NCI-H2171 (cell line): ENCODE measurements at regions not wholly inside any gene's neighbourhood (a gene's known extent, or its start where the extent isn't known, plus 50 kb on each side); places are given as distances from the start of the nearest gene placed in this dataset.

ENCODE experiments used
- DNase-seq: peaks from one replicate; lab custom pipeline; 2025; lab: John Stamatoyannopoulos, UW

- DNase-seq, result no peak
Measured at GRCh38 chr3:40593351-40593750, 68.6 kb downstream of the ZNF621 start.

DNA sequence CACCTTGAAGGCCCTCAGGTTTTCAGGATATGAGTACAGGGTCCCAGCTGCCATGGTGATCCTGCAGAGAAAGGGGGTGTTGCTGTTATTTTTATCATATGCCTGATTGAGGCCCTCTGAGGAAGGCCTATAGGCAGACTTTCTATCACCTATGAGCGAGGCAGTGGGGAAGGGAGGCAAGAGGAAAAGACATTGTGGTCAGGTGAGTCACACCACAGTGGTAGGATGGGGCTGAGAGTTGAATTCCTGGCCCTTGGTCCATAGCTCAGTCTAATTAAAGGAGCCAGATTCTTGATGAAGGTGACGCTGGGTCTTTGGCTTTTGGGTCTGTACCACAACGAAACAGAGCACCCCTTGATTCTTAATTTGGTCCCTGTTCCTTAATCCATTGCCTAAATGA, 72.7 kb downstream of the ZNF621 start:
- DNase-seq, result no peak

DNA sequence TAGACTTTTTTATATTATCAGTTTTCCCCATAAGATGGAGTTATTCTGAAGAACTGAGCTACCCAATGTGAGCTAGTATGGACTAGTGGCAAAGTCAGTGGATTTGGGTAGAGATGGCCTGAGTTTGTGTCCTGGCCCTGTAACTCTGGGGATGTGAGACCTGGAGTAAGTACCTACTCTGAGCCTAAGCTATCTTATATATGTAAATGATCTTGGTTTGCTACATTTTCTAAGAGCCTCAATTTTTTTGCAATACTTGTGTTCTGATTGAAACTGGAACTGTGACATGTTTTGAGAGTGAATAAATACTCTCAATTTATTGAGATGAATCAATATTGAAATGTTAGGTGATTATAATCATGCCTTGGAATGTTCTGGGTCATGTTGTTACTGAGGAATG, 73.6 kb downstream of the ZNF621 start:
- no peak for DNase-seq

GRCh38 chr3:40598962-40599361, 74.2 kb downstream of the ZNF621 start:
- DNase-seq, result no peak

DNA sequence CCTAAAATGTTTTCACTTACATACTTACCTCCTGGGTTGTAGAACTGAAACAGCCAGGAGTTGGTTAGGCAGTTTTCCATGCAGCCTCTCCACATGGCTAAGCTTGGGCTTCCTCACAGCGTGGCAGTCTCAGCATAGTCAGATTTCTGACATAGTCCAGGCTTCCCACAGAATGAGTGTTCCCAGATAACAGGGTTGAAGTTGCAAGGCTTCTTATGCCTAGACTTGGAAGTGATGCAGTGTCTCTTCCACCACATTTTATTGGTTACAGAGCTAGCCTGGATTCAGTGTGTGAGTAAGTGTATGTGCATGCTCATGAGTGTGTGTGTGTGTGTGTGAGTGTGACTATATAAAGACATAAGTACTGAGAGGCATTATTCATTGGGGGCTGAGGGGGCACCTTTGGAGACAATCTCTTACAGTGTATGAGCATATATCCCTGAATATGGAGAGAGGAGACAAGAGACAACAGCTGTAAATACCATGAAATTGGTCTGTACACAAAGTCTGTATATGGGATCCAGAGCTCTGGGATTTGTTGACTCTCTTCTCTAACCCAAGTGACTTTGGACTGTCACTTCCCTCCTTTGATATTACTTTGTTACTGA, 78.1 kb downstream of the ZNF621 start:
- DNase-seq, result no peak

DNA sequence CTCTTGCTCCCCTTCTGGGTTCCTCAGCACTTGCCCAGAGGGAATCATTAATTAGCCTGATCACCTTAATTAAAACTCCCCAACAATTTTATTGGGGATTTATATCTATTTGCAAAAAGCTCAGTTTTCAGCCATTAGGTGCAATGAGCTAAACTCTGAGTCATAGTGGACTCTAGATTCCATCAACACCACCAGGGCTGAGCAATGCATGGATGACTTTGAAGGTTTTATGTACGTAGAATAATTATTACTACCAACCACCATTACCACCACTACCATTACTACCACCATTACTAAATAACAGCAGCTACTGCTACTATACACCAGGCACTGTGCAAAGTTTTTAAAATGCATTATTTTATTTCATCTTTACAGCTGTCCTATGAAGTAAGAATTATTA, 81.2 kb downstream of the ZNF621 start:
- no peak for DNase-seq

GRCh38 chr3:40608091-40608490, 83.3 kb downstream of the ZNF621 start:
- DNase-seq, result no peak

DNA sequence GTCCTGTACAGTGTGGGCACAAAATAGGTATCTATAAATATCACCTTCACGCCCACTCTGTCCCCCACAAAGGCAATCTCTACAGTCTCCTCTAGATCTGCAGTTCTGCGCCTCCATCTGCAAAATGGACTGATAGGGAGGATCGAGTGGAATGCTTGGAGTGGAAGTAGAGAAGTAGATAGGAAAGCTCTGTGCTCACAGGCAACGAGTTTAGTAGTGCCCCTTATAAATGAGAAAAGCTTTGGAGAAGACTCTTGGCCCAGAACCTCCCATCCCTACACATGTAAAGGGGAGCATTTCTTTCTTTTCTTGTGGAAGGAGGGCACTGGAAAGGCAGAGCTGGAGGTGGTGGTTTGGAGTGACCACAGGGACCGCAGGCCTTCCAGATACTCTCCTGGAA, 88.5 kb downstream of the ZNF621 start:
- DNase-seq, result no peak

DNA sequence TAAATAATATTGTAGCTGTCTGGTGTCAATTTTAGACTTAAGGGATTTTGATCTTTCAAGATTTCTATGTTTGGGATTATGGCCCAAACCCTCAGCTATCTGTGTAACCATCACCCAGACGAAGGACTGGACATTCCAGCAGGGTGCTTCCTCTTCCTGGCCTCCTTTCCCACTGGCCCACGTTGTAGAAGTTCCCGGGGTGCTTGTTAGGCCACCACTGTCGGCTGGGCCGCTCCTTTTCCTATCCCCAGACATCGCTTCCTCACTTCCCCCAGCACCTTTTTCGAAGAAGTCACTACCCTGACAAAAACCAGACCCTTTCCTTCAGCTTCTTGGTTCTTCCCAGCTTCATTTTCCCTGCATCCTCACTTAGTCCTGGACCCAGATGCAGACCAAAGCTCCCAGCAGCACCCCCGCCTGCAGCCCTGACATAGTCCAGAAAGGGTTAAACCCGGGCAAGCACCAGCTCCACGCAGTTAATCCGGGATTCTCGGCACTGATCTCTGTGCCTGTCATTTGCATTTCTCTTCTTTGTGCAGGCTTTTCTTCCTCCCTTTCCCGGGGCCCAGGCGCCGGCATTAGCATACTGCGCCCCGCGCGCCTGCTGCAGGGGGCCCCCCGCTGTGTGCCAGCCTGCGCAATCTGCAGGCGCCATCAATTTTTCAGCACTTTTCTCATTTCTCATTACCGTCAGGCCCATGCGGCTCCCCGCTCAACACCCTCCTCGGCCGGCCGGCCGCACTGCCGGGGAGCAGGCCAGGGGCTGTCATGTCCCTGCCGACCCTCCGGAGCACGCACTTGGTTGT, 90.6 kb downstream of the ZNF621 start:
- peak; percentile 9 for DNase-seq

DNA sequence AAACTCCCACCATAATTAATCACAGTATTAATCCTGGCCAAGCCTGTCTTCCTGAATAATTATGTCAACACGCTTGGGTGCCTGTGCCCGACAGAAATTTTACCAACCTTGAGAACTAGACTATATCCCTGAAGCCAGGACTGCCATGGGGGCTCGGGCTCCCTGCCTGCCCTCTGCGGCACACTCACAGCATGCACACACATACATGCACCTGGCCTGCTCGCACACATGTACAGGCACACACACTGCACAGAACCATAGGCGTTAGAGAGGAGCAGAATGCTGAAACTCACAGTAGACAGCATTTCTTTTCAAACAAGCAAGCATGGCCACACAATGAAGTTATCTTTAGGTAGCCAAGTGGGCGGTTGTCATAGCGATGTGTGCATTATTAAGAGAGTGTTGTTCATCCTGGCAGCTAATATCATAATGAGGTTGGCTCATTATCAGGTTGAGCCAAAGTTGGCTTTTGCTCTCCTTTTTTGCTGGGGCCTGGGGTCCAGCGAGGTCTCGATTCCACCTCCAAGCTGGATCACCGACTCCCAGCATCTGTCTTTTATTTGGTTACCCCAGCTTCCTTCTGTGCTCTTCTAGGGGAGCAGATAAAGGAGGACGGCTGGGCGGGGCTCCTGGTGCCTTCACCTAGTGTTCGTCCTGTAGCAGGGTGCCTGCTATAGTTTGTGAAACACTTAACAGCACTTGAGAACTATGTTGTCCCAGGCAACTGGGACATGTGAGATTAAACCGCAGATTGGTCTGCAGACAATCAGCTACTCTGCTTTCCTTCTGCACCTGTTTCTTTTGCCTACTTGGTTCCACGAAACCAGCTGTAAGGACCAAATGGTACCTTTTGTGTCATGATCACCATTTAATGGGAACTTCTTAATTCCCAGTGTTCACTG, 91.4 kb downstream of the ZNF621 start:
- peak; percentile 17 for DNase-seq

- no peak for DNase-seq
Measured at GRCh38 chr3:40617084-40617483, 92.3 kb downstream of the ZNF621 start.

DNA sequence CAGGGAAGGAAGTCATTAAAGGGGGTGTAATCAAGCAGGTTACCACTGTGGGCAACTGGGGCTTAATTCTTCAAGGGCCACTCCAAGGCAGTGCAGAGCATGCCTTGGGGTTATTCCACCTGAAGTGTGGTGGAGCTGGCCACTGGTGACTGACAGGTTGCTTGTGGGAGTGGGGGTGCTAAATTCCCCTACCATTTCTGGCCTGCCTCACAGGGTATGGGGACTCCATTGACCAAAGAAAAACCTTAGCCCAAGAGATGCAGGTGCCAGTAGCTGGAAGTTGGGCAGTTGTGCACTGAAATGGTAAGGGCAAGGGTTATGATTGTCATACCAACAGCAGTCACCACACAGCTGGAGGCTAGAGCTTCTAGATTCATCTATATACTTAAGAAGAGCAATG, 93.4 kb downstream of the ZNF621 start:
- DNase-seq, result no peak

DNA sequence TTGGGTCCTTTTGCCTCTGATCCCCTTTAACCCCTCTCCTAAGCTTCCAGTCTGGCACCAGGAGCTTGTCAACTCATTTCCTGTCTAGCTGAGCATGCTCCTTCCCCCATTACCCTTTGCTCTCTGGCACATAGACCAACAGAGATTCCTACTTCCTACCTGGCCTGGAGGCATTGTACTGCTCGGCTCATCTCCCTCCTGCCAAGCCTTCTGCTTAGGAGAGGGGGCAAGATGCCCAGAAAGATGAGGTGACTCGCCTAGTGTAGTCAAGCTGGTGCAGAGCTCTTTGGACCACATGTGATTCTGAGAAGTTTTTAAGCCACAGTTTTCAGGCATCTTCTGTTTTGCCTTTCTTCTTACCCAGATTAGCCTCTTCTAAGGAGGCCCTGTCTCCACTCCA, 95.4 kb downstream of the ZNF621 start:
- DNase-seq, result no peak

DNA sequence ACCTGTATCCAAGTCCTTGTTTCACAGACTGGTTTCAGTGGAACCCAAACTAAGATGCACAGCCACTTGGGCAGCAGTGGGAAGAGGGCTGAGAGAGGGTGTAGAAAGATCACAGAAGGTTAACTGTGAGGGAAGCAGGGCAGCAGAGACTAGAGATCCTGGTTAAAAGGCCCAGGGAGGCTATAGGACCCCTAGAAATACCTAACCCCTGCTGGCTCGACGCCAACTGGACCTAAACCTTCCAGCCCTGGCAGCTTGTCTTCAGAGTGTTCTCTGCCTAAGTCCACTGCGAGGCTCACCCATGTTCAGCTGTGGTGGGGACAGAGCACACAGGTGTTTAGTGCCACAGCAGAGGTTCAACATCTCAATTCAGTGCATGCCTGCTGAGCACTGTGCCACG, 96.5 kb downstream of the ZNF621 start:
- DNase-seq, result no peak

- DNase-seq, result no peak
Measured at GRCh38 chr3:40623567-40623966, 98.8 kb downstream of the ZNF621 start.

- no peak for DNase-seq
Measured at GRCh38 chr3:40624189-40624769, 99.5 kb downstream of the ZNF621 start.

- no peak for DNase-seq
Measured at GRCh38 chr3:40627095-40627494, 102.3 kb downstream of the ZNF621 start.

DNA sequence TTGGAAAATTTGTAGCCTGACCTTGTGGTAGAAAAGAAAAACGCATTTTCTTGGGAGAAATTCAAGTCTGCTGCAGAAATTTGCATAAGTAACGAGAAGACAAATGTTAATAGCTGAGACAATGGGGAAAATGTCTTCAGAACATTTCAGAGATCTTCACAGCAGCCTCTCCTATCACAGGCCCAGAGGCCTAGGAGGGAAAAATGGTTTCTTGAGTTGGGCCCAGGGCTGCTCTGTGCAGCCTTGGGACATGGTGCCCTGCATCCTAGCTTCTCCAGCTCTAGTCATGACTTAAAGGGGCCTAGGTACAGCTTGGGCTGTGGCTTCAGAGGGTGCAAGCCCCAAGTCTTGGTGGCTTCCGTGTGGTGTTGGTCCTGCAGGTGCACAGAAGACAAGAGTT, 104.2 kb downstream of the ZNF621 start:
- DNase-seq, result no peak

GRCh38 chr3:40631341-40631995, 106.7 kb downstream of the ZNF621 start:
- peak; percentile 38 for DNase-seq

DNA sequence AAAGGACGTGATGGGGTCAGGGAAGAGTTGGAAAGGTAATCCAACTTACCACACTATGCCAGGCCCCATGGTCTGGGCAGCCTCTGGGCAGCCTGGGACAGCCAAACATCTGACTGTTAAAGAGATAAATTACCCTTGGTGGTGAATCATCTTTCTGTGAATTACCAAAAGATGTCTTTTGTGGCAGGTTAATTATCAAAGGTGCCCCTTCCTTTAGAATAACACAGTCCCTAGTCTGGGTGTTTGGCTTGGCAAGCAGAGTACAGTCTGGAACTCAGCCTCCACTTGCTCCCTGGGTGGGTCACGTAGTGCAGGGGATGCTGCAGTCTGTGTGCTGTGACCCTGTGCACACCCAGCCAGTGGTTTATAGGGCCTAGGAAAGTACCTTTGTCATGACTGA, 113.1 kb downstream of the ZNF621 start:
- DNase-seq, result no peak

- DNase-seq, result no peak
Measured at GRCh38 chr3:40639006-40639405, 114.2 kb downstream of the ZNF621 start.

- DNase-seq, result no peak
Measured at GRCh38 chr3:40642812-40643211, 118.1 kb downstream of the ZNF621 start.
